ENCODE measurements at regions not wholly inside any gene's neighbourhood (a gene's known extent, or its start where the extent isn't known, plus 50 kb on each side); places are given as distances from the start of the nearest gene placed in this dataset.

- TF ChIP-seq POLR2A (IDR thresholded peaks at IDR 0.05; ENCODE audit: low read depth, low read length) (no peak), PAX5 (IDR thresholded peaks at IDR 0.05; ENCODE audit: insufficient read depth, low read length, severe bottlenecking) (no peak), SPI1 (IDR thresholded peaks at IDR 0.05; ENCODE audit: low read depth, low read length) (no peak), POLR2AphosphoS5 (IDR thresholded peaks at IDR 0.05; ENCODE audit: low read depth, low read length) (no peak)
These were observed 84.6 kb downstream of the TMCO5A start for GRCh38 chr15:38019066-38019465.

Data from GM12891 (cell line).